Adipocyte (in vitro differentiated cells): ENCODE measurements at regions not wholly inside any gene's neighbourhood (a gene's known extent, or its start where the extent isn't known, plus 50 kb on each side); places are given as distances from the start of the nearest gene placed in this dataset.
"Not testable (repeated sequence)": the region's sequence is repeated elsewhere in the genome, so short reads cannot be mapped to it uniquely, and the experiment has no call there.

Source experiments
- DNase-seq: peaks from one replicate; pipeline ENCODE4 v3.0.0-alpha.2; 2015; ENCODE audit warnings: low read depth
- H3K27me3 ChIP-seq: replicated peaks from 2 replicates; pipeline ENCODE4 v1.7.0; 2013; ENCODE audit warnings: mild to moderate bottlenecking, low read length, moderate library complexity; ENCODE audit not compliant: control insufficient read depth, insufficient read depth
- H3K36me3 ChIP-seq: 2 replicates; pipeline ENCODE4 v1.7.0; 2013; ENCODE audit warnings: low read length, mild to moderate bottlenecking, moderate library complexity; ENCODE audit not compliant: control insufficient read depth, insufficient read depth, severe bottlenecking
- H3K4me1 ChIP-seq: 2 replicates; pipeline ENCODE4 v1.7.0; 2013; ENCODE audit warnings: mild to moderate bottlenecking, low read length, moderate library complexity; ENCODE audit not compliant: control insufficient read depth, insufficient read depth
- H3K4me3 ChIP-seq: 2 replicates; pipeline ENCODE4 v1.7.0; 2013; ENCODE audit warnings: mild to moderate bottlenecking, low read length, moderate library complexity
- H3K9ac ChIP-seq: 2 replicates; pipeline ENCODE4 v1.7.0; 2013; ENCODE audit warnings: mild to moderate bottlenecking, low read length, moderate library complexity
- H3K9me3 ChIP-seq: 2 replicates; pipeline ENCODE4 v1.7.0; 2013; ENCODE audit warnings: mild to moderate bottlenecking, low read length, moderate library complexity; ENCODE audit not compliant: control insufficient read depth

GRCh38 chr1:54471588-54471987, 65.4 kb upstream of the SSBP3 start:
- peaks cover 3% of the 10 kb centered on the region for H3K4me1 ChIP-seq
- no peak overlapping the region for H3K9ac ChIP-seq
- no peaks in the 10 kb centered on the region for H3K9me3 ChIP-seq
- H3K36me3 ChIP-seq, result no peaks in the 10 kb centered on the region
- H3K27me3 ChIP-seq, result peaks cover 20% of the 10 kb centered on the region
- H3K4me3 ChIP-seq, result no peak overlapping the region
- no peak for DNase-seq

- H3K4me1 ChIP-seq, H3K27me3 ChIP-seq, H3K9ac ChIP-seq, DNase-seq, H3K36me3 ChIP-seq, H3K4me3 ChIP-seq, H3K9me3 ChIP-seq: not testable (repeated sequence)
Observed at GRCh38 chr1:54469444-54469843, 63.2 kb upstream of the SSBP3 start.

- DNase-seq, H3K27me3 ChIP-seq, H3K9ac ChIP-seq, H3K36me3 ChIP-seq, H3K9me3 ChIP-seq, H3K4me3 ChIP-seq, H3K4me1 ChIP-seq: not testable (repeated sequence)
Observed at GRCh38 chr1:54468288-54469084, 62.3 kb upstream of the SSBP3 start.

- Histone ChIP-seq H3K36me3 (no peaks in the 10 kb centered on the region), H3K9ac (no peak overlapping the region), H3K27me3 (peaks cover 5% of the 10 kb centered on the region), H3K9me3 (no peaks in the 10 kb centered on the region), H3K4me1 (no peaks in the 10 kb centered on the region), H3K4me3 (no peak overlapping the region)
- DNase-seq, result no peak
Observed at GRCh38 chr1:54465351-54465811, 59.2 kb upstream of the SSBP3 start.

- Histone ChIP-seq H3K9me3 (no peaks in the 10 kb centered on the region), H3K4me3 (no peak overlapping the region), H3K27me3 (peaks cover 5% of the 10 kb centered on the region), H3K36me3 (no peaks in the 10 kb centered on the region), H3K4me1 (no peaks in the 10 kb centered on the region), H3K9ac (no peak overlapping the region)
- no peak for DNase-seq
Observed at GRCh38 chr1:54464477-54465146, 58.4 kb upstream of the SSBP3 start.

GRCh38 chr1:54464031-54464476, 57.9 kb upstream of the SSBP3 start:
- Histone ChIP-seq H3K4me3 (no peak overlapping the region), H3K27me3 (peaks cover 5% of the 10 kb centered on the region), H3K9me3 (no peaks in the 10 kb centered on the region), H3K9ac (no peak overlapping the region), H3K36me3 (no peaks in the 10 kb centered on the region), H3K4me1 (no peaks in the 10 kb centered on the region)
- no peak for DNase-seq

GRCh38 chr1:54463259-54464030, 57.3 kb upstream of the SSBP3 start:
- H3K9me3 ChIP-seq, result no peaks in the 10 kb centered on the region
- H3K4me3 ChIP-seq, result no peak overlapping the region
- no peak overlapping the region for H3K9ac ChIP-seq
- DNase-seq, result no peak
- peaks cover 5% of the 10 kb centered on the region for H3K27me3 ChIP-seq
- H3K36me3 ChIP-seq, result no peaks in the 10 kb centered on the region
- H3K4me1 ChIP-seq, result no peaks in the 10 kb centered on the region

- no peak for DNase-seq
- Histone ChIP-seq H3K4me3 (no peak overlapping the region), H3K9ac (no peak overlapping the region), H3K27me3 (peaks cover 5% of the 10 kb centered on the region), H3K9me3 (no peaks in the 10 kb centered on the region), H3K36me3 (no peaks in the 10 kb centered on the region), H3K4me1 (no peaks in the 10 kb centered on the region)
Observed at GRCh38 chr1:54462597-54463258, 56.5 kb upstream of the SSBP3 start.

GRCh38 chr1:54461731-54462596, 55.8 kb upstream of the SSBP3 start:
- peaks cover 2% of the 10 kb centered on the region for H3K4me1 ChIP-seq
- no peaks in the 10 kb centered on the region for H3K36me3 ChIP-seq
- H3K4me3 ChIP-seq, result no peak overlapping the region
- peaks cover 5% of the 10 kb centered on the region for H3K27me3 ChIP-seq
- H3K9ac ChIP-seq, result no peak overlapping the region
- DNase-seq, result no peak
- no peaks in the 10 kb centered on the region for H3K9me3 ChIP-seq

GRCh38 chr1:54460861-54461387, 54.7 kb upstream of the SSBP3 start:
- no peaks in the 10 kb centered on the region for H3K9me3 ChIP-seq
- H3K4me3 ChIP-seq, result no peak overlapping the region
- no peak overlapping the region for H3K9ac ChIP-seq
- peaks cover 3% of the 10 kb centered on the region for H3K4me1 ChIP-seq
- DNase-seq, result no peak
- no peaks in the 10 kb centered on the region for H3K36me3 ChIP-seq
- H3K27me3 ChIP-seq, result peaks cover 5% of the 10 kb centered on the region
